Eye (tissue), 1 donor: ENCODE measurements at regions not wholly inside any gene's neighbourhood (a gene's known extent, or its start where the extent isn't known, plus 50 kb on each side); places are given as distances from the start of the nearest gene placed in this dataset.
A peak's percentile ranks its signal among the peaks of the same experiment; 100 is the strongest.
"Not testable (repeated sequence)": the region's sequence is repeated elsewhere in the genome, so short reads cannot be mapped to it uniquely, and the experiment has no call there.

Source experiments
- DNase-seq: peaks from one replicate; pipeline ENCODE4 v3.0.0-alpha.2; 2015

DNA sequence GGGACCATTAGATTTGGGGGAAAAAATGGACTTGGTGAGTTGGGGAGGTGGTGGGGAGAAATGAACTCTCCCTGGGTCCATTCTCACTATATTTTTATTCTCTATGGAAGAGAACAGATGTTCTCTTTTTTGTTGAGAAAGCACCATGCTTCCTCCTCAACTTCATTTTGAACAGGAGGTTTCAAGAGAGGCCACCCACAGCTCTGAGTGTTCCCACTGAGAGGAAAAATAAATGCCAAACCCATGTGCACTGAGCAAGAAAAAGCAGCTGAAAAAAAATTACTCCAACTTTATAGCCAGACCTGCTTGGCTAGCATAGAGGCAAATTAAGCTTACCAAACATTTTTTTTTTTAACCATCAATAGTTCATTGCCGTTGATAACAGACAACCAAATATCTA, 883.6 kb downstream of the KCNJ2 start:
- no peak for DNase-seq

GRCh38 chr17:71055128-71055527, 885.8 kb downstream of the KCNJ2 start:
- DNase-seq: no peak

GRCh38 chr17:71057448-71057847, 888.1 kb downstream of the KCNJ2 start:
- DNase-seq: no peak

DNA sequence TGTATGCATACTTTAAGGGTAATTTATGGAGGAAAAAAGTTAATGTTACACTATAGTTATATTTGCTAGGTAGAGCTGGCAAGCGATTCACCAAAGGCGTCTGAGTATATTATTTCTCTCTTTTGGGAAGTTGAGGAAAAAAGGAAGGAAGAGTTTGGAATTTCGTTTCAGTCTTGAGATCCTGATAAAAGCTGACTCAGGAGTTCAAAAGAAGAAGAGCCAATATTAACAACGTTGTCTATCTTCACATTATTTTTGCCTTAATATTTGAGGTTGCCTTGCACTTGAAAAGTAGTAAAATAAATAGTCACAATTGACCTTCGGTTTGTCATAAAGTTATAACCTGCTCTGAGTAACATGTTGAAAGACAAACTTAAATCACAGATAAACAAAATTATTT, 888.6 kb downstream of the KCNJ2 start:
- no peak for DNase-seq

GRCh38 chr17:71063127-71063526, 893.8 kb downstream of the KCNJ2 start:
- DNase-seq: no peak

DNA sequence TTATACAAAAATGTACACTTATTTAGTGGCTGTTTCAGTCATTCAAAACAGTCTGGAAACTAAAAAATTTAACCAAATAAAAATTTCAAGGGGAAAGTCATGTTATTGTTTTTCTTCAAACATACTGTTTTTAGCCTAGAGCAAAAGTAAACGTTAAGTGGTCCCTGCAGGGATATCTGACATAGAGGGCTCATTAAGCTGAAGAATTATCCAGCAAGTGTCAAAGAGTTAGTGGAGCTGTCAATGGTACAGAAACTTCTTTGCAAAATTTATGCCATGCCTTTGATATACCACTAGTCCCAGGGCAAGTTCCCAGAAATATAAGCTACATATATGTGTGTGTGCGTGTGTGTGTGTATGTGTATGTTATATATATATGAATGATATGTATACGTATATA, 894.2 kb downstream of the KCNJ2 start:
- DNase-seq: no peak

DNA sequence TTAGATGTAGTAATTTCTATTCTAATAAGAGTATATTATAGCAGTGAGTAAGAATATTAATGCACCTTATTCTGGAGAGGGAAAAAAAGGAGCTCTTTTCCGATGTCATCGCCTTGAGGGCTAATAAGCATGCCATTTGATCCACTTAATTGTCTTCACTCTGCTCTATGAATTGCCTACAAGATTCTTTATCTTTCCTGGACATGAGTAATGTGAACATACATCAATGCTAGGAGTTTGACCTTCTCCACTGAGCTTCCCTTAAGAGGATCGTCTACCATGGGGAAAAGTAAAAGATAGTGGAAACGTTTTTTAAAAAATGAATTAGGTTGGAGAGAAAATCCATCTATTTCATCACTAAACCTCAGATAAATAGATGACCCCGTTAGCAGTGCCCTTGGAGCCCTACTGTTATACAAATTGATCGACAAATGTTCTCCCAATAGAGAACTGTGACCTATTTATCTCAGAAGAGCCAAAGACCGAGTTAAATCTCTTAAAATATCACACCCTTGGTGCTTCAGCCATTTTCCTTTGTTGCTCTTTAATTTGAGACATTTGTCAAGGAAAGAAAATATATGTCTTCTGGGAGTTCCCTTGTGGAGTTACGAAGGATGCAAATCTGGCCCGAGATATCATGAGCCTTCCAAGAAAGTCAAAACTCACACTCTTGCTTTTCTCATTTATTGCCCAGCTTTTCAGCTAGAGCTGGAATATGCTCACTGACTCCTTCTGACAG, 898.5 kb downstream of the KCNJ2 start:
- DNase-seq: no peak

DNA sequence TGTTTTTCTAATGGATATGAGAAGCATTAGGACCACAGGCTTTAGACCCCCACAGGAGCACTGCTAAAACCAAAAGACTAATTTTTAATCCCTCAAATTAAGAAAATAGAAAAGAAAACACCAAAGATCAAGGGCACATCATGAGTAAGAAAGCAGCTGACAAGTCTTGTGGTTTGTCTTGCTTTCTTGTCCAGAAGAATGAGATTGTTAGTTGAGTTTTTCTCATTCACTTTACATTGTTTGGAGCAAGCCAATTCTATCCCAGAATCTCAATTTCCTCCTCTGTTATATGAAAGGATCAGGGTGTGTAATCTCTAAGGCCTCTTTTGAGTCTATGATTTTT, 899.0 kb downstream of the KCNJ2 start:
- no peak for DNase-seq

GRCh38 chr17:71071041-71071440, 901.7 kb downstream of the KCNJ2 start:
- DNase-seq: no peak

DNA sequence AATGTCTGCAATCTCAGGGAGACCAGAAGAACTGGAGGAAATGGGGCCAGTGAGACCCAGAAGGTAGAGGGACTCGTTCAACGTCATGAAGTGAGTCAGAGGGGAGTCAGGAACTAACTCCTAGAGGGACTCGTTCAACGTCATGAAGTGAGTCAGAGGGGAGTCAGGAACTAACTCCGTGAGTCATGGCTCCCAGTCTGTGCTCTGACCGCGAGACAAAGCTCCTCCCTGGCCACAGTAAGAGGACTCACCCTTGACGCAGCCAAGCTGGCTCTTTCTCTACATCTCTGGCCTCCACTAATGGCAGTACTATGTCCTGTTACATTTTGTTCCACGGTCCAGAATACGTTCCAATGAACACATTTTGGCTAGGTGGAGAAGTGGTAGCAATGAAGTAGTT, 902.5 kb downstream of the KCNJ2 start:
- no peak for DNase-seq

GRCh38 chr17:71080937-71081336, 911.6 kb downstream of the KCNJ2 start:
- DNase-seq: no peak

DNA sequence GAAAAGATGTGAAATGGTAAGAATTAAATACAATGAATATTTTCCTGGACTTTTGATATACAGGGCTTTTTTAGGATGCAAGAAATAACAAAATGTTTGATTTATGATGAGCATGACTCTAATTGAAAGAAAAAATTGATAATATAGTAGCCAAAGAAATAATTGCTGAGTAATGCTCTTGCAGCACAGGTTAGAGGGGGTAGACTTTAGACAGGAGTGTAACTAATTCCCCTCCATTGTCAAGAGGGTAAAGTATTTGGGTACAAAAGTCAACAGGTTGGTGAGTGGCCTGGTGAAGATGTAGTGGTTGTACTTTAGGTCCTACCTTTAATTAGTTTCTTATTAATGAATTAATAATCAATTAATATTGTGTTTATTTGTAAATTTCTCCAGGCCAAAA, 912.3 kb downstream of the KCNJ2 start:
- DNase-seq: no peak

- DNase-seq: no peak
Observed at GRCh38 chr17:71084219-71084618, 914.9 kb downstream of the KCNJ2 start.

DNA sequence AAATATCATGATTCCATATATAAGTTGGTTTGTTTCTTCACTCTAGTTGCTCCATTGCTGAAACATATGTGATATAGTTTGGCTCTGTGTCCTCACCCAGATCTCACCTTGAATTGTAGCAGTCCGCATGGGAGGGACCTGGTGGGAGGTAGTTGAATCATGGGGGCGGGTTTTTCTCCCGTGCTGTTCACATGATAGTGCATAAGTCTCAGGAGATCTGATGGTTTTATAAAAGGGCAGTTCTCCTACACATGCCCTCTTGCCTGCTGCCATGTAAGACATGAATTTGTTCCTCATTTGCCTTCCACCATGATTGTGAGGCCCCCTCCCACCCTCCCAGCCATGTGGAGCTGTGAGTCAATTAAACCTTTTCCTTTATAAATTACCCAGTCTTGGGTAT, 915.5 kb downstream of the KCNJ2 start:
- no peak for DNase-seq

- no peak for DNase-seq
Observed at GRCh38 chr17:71085238-71086033, 916.1 kb downstream of the KCNJ2 start.

- DNase-seq: no peak
Observed at GRCh38 chr17:71089431-71089830, 920.1 kb downstream of the KCNJ2 start.

- DNase-seq: no peak
Observed at GRCh38 chr17:71098071-71098470, 928.7 kb downstream of the KCNJ2 start.

DNA sequence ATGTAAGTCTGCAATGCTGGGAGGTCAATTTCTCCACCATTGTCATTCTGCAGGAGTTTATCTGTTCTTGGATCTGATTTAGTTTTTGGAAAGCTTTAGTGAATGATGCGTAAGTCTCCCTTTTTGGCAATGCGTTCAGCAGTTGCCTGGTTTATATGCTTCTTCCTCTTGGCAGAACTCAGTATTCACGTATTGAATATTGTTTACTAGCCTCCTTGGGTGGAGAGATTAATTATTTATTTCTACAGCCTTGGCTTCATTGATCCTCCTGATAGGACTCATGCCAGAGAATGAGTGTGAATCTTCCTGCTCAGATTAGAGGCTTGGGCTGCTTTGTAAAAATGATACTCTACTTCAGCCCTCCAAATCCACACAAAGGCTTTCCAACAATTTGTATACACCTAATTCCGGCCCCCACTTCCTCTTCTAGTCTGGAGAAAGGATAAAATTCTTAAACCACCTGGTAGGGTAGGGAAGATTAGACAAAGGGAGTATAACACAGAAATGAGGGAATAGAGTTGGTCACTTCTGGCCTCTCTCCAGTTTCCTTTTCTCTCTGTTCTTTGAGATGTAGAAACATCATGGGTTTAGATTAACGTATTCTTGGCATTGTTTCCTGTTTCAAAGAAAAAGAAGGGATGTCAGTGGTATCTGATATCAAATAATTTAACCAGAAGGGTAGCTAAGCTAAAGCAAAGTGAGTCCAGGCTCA, 929.8 kb downstream of the KCNJ2 start:
- peak; percentile 8 for DNase-seq

GRCh38 chr17:71102777-71103176, 933.4 kb downstream of the KCNJ2 start:
- DNase-seq: no peak

DNA sequence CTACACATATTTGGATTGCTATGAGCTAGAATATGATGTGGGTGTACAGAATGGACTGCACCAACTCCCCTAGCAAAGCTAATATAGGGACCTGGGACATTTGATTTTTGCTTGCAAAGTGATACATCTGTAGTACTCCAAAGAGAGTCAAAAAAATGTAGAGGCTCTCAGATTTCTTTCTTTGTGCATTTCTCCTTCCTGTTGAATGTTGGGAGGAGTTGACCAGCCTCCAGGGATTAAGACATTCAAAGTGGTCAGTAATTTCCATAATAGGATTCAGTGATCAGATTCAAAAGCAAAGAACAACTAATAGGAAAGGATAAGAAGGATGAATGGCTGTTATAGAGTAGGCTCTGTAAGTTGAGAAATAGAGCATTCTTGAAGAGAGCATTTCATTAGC, 934.9 kb downstream of the KCNJ2 start:
- DNase-seq: no peak

DNA sequence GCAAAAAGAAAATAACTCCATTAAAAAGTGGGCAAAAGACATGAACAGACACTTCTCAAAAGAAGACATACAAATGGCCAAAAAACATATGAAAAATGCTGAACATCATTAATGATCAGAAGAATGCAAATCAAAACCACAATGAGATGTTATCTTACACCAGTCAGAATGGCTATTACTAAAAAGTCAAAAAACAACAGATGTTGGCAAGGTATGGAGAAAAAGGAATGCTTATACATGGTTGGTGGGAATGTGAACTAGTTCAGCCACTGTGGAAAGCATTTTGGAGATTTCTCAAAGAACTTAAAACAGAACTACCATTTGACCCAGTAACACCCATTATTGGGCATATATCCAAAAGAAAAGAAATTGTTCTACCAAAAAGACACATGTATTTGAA, 936.7 kb downstream of the KCNJ2 start:
- DNase-seq: not testable (repeated sequence)

- DNase-seq: no peak
Observed at GRCh38 chr17:71107136-71107535, 937.8 kb downstream of the KCNJ2 start.

DNA sequence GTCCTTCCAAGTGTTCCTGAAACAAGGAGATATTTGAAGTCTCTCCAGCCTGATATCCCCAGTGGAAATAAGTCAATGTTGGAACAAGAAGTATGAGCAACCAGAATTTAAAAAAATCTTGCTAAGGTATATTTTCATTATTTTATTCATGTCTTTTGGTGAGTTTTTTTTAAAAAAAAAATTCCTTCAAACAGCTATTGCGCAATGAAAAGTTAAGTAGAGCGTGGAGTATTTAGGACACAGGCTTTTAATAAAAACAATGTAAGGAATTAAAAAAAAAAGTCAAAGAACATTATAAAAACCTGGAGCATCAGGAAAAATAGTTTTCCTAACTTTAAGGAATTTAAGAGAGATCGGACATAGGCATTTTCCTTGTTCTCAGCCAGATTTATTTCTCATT, 940.4 kb downstream of the KCNJ2 start:
- DNase-seq: no peak

DNA sequence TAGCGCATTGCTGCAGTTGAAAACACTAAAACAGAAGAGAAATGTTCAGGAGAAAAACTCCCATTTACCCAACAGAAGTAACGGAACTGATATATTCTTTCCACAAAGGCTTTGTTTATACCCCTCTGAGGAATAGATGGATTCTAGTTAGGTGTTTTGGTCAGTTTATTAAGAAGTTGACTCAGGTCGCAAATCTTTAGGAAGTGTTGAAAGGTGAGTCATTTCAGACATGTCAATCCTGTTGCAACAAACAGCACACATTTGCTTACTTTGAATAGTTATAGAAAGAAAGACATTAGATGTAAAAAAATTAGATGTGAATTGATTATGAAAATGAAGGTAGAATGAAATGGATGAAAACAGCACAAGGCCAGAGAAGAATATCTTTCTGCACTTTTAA, 941.0 kb downstream of the KCNJ2 start:
- no peak for DNase-seq
